NCI-H2171 treated with DMSO at 0.1 percent for 48 hours (cell line): ENCODE measurements at regions not wholly inside any gene's neighbourhood (a gene's known extent, or its start where the extent isn't known, plus 50 kb on each side); places are given as distances from the start of the nearest gene placed in this dataset.

Experiments
- DNase-seq: peaks from one replicate; lab custom pipeline; 2025; lab: John Stamatoyannopoulos, UW

- no peak for DNase-seq
Measured at GRCh38 chr2:122868646-122869275, 1113.3 kb downstream of the TSN start.

DNA sequence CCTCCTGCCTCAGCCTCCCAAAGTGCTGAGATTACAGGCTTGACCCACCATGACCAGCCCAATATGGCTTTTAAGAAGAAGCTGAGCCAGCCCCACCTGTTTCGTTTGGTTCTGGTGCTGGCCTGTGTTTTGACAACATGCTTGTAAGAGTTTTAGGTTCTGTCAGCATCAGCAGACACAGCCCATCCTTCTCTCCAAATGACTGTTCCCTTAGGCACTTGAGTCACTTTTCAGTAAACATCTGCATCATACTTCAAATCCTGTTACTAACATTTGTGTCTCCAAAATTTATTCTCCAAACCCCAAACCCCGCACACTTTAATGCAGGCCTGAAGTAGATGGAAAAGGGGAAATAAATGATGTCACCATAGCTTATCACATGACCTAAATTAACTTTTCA is 1118.5 kb downstream of the TSN start:
- DNase-seq: no peak

- no peak for DNase-seq
Measured at GRCh38 chr2:122875091-122875865, 1119.8 kb downstream of the TSN start.

- DNase-seq: no peak
Measured at GRCh38 chr2:122883849-122884248, 1128.4 kb downstream of the TSN start.

DNA sequence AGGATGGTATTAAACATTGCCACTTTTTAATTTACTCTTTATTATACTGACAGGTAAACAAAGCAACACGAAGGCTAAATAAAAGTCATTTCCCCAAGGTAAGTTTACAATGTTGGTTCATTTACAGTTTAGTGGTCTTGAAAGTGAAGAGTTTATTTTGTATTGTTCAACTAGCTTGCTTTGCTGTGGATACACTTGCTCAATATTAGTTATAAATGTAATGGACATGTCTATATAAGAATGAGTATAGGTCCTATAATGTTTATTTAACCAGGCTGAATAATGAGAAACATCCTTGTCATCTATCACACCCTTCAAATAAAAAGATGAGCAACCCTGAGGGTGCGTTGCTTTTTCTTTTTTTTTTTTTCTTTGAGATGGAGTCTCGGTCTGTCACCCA is 1129.4 kb downstream of the TSN start:
- DNase-seq: no peak

DNA sequence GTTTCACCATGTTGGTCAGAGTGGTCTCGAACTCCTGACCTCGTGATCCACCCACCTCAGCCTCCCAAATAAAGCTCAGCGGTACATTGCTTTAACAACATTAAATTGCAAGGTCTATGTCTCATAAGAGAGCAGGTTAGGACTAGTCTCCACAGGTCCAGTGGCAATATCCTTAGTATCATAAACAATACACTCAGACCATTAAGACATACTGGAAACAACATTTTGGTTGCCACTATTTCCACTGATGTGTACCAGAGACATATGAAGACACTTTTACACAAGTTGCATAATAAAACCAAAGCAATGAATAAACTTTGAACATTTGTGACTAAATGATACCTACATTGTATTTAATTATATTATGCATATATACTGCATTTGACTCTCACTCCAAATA is 1130.0 kb downstream of the TSN start:
- no peak for DNase-seq

GRCh38 chr2:122886479-122887145 is 1131.2 kb downstream of the TSN start:
- no peak for DNase-seq

- DNase-seq: no peak
Measured at GRCh38 chr2:122899614-122900013, 1125.5 kb upstream of the CNTNAP5 start.

DNA sequence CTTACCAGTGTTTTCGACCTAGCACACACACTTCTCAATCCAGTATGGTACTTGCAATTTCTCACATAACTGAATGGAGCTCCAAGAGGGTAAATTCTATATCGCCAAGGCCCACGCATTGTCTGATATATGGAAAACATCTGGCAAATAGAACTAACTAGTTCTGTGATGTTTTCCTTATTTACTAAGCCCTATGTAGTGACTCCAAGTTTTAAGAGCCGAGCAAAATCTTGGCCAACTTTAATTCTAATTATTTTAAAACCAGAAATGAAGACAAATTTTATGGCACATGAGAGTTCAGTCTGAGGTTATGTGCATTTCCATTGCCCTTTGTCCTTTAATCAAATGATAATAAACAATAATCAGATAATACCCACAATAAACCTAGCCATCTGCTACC is 1119.7 kb upstream of the CNTNAP5 start:
- no peak for DNase-seq

- DNase-seq: no peak
Measured at GRCh38 chr2:122908159-122908558, 1116.9 kb upstream of the CNTNAP5 start.

DNA sequence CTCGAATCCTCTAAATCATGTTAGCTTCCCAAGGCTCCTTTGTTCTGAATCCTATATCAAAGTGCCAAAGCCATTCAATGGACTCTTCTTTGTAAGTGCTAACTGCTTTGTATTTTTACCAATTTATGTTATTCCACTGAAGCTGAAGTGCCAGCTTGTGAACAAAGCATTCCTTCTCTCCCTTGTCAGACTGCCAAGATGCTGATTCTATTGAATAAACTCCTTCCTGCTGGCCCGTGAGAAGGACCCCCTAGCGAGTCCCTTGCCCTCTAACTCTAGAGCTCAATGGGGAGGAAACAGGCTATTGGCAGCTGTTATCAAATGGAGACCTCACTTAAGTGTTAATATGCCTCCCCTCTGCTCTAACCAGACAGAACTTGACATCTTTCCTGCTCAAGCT is 1097.9 kb upstream of the CNTNAP5 start:
- no peak for DNase-seq

DNA sequence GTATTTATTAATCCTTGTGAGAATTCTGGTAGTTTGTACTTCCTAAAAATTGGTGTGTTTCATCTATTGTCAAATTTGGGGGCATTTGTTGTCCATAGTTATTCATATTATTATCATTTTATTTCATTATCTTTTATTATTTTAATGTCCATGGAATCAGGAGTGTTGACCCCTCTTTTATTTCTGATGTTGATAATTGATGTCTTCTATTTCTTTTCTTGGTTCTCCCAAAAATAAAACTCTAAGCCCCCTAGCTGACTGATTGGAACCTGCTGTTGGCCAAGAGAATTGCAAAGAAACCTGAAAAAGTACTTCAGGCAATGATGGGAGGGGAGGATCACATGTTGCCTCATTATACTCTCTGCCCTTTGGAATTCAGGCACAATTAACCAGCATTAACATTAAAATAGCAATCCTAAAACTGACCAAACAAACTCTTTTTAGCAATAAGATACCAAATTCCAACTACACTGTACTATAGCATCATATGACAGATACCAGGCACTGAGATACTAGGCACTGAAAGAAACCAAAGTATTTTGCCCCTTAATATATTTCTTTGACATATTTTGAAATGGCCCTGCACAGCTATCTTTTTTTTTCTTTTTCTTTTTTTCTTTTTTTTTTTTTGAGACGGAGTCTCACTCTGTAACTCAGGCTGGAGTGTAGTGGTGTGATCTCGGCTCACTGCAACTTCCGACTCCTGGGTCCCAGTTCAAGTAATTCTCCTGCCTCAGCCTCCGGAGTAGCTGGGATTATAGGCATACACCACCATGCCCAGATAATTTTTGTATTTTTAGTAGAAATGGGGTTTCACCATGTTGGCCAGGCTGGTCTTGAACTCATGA is 1097.2 kb upstream of the CNTNAP5 start:
- no peak for DNase-seq

- DNase-seq: no peak
Measured at GRCh38 chr2:122929347-122929746, 1095.7 kb upstream of the CNTNAP5 start.

GRCh38 chr2:122935506-122935905 is 1089.6 kb upstream of the CNTNAP5 start:
- DNase-seq: no peak

DNA sequence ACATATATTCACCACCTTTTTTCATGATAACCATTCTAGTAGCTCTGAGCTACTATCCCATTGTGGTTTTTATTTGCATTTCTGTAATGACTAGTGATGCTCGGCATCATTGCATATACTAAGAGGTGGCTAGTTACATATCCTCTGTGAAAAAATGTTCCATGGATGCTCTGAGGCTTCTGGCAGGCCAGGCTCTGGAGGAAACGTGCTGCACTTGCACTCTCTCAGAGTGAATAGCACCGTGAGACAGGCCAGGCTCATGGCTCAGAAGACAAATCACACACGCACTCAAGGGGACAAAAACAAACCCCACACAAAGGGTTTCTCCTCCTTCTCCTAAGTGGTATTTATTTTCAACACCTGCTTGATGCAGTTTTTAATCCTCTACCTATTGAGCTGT is 1085.3 kb upstream of the CNTNAP5 start:
- no peak for DNase-seq

GRCh38 chr2:122949523-122949922 is 1075.6 kb upstream of the CNTNAP5 start:
- no peak for DNase-seq

DNA sequence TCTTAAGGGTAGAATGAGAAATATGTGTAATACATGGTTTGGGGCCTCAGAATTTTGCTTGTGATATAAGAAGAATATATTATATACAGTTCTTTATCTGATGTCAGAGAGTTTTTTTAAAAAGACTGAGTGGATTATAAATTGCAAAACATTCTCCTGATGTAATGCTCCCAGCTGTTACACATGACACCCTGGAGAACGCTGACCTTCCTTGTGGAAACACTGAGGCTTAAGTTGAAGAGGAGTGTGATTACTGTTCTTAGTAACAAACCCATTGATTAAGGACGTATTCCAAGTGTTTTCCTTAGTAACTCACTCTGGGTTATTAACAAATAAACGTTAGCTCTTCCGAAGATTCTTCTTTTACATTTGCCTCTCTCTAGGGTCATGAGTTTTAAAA is 1069.3 kb upstream of the CNTNAP5 start:
- DNase-seq: no peak

DNA sequence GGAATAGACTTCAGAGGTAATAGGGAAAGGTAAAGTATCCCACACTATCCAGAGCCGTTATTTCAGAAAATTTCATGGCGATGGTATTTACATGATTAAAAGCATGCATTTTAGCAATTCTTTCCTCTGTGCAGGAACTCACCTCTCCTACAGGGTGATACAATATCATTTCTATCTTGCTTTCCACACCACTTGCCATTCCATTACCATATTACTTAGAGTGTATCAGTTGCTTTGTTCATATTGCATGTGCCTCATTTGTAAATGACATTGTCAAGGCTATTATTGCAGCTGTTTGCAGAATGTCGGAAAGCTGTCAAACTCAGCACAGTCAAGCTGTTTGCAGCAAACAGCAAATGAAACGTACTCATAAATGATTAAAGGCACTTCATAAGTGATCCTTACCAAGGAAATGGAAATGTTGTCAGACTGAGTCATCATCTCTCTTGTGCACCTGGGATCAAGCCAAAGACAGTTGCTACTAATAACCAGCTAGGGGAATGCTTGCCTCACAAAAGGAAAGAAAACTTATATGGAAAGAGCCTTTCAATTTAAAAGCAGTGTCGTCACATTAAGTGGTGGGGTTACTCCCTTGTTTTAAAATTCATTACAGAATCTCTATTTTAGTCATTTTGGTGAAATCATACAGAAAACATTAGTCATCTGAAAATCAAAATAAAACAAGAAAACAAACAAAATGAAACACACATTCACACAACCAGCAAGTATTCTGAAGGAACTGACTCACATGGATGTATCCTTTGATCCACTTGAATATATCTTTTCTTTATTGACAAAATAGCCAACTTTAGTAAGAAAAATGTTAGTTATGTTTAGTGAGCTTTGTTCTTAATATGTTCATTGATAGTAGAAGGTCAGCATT is 1064.1 kb upstream of the CNTNAP5 start:
- DNase-seq: peak; percentile 4

DNA sequence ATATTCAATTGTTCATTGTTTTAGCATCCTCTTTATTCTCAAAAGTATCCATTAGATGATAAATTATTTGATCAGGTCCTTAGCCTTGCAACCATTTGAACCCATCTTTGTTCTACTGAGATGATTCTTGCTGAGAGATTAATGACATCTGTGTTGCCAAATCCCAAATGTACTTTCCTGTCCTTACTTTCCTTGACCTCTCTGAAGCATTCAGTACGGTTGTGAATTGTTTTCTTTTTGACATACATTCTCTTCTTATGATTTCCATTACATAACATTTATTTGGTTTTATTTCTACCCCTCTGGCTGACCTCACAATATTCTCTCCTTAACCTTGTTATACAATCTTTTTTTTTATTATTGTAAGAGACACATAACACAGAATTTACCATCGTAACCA is 1058.6 kb upstream of the CNTNAP5 start:
- DNase-seq: no peak

DNA sequence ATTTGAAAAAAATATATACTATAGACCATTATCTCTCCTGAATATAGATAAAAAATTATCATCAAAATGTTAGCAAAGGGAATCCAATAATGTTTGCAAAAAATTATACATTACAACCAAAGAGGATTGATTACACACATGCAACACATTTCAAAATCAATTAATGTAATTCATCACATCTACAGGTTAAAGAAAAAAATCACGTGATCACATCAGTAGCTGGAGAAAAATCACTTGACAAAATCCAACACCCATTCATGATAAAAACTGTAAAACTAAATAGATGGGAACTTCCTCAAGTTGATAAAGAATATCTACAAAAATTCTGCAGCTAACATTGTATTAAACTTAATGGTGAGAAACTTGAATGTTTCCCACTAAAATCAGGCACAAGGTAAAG is 1047.5 kb upstream of the CNTNAP5 start:
- no peak for DNase-seq

DNA sequence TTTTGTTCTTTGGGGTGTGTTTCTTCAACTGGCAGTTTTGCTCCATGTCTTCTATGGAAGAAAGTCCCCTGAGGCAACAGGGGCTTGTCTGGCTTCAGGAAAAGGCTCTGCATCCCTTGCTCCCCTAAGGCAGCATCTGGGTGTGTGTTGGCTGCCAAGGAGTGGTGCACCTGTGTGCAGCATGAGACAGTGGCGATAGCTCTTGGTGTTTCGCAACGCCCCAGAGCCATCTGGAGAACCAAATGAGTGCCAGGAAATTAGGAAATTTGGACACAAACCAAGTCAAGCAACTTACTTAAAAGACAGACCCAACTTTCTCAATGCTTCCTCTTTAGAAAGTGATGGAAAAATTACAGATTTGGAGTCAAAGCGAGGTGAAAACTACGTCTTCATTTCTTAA is 1044.4 kb upstream of the CNTNAP5 start:
- DNase-seq: peak; percentile 78
